ENCODE measurements at regions not wholly inside any gene's neighbourhood (a gene's known extent, or its start where the extent isn't known, plus 50 kb on each side); places are given as distances from the start of the nearest gene placed in this dataset.

- no peak overlapping the region for H3K27ac Mint-ChIP-seq
- TF ChIP-seq CTCF (IDR thresholded peaks at IDR 0.05), result no peak
- H3K4me3 Mint-ChIP-seq, result no peak overlapping the region
- H3K9me3 Mint-ChIP-seq, result no peaks in the 10 kb centered on the region
- H3K36me3 Mint-ChIP-seq (ENCODE audit: low read depth), result no peaks in the 10 kb centered on the region
- DNase-seq, result no peak
- H3K27me3 Mint-ChIP-seq (ENCODE audit: insufficient read depth), result peaks cover 16% of the 10 kb centered on the region
- no peaks in the 10 kb centered on the region for H3K4me1 Mint-ChIP-seq (ENCODE audit: low read depth)
Measured at GRCh38 chr4:25575611-25576010, 80.0 kb upstream of the SLC34A2 start.

- no peak for TF ChIP-seq CTCF (IDR thresholded peaks at IDR 0.05)
- Mint-ChIP-seq H3K4me1 (ENCODE audit: low read depth) (no peaks in the 10 kb centered on the region), H3K9me3 (no peaks in the 10 kb centered on the region), H3K4me3 (no peak overlapping the region), H3K27me3 (ENCODE audit: insufficient read depth) (peaks cover 24% of the 10 kb centered on the region), H3K27ac (no peak overlapping the region), H3K36me3 (ENCODE audit: low read depth) (no peaks in the 10 kb centered on the region)
- DNase-seq, result no peak
Measured at GRCh38 chr4:25578432-25578831, 77.2 kb upstream of the SLC34A2 start.

GRCh38 chr4:25580633-25581467, 74.8 kb upstream of the SLC34A2 start:
- no peak for DNase-seq
- H3K9me3 Mint-ChIP-seq, result no peaks in the 10 kb centered on the region
- no peak overlapping the region for H3K4me3 Mint-ChIP-seq
- peaks cover 24% of the 10 kb centered on the region for H3K27me3 Mint-ChIP-seq (ENCODE audit: insufficient read depth)
- H3K4me1 Mint-ChIP-seq (ENCODE audit: low read depth), result no peaks in the 10 kb centered on the region
- TF ChIP-seq CTCF (IDR thresholded peaks at IDR 0.05), result no peak
- no peak overlapping the region for H3K27ac Mint-ChIP-seq
- H3K36me3 Mint-ChIP-seq (ENCODE audit: low read depth), result no peaks in the 10 kb centered on the region

- no peak for TF ChIP-seq CTCF (IDR thresholded peaks at IDR 0.05)
- Mint-ChIP-seq H3K27me3 (ENCODE audit: insufficient read depth) (peaks cover 16% of the 10 kb centered on the region), H3K36me3 (ENCODE audit: low read depth) (no peaks in the 10 kb centered on the region), H3K4me1 (ENCODE audit: low read depth) (no peaks in the 10 kb centered on the region; the same call in 1 of the 2 replicates), H3K9me3 (no peaks in the 10 kb centered on the region), H3K27ac (no peak overlapping the region), H3K4me3 (no peak overlapping the region)
- DNase-seq, result no peak
Measured at GRCh38 chr4:25585901-25586523, 69.6 kb upstream of the SLC34A2 start.

GRCh38 chr4:25588206-25588605, 67.4 kb upstream of the SLC34A2 start:
- H3K4me1 Mint-ChIP-seq (ENCODE audit: low read depth), result no peaks in the 10 kb centered on the region; the same call in 1 of the 2 replicates
- no peak for TF ChIP-seq CTCF (IDR thresholded peaks at IDR 0.05)
- peaks cover 9% of the 10 kb centered on the region for H3K27me3 Mint-ChIP-seq (ENCODE audit: insufficient read depth)
- no peaks in the 10 kb centered on the region for H3K36me3 Mint-ChIP-seq (ENCODE audit: low read depth)
- H3K4me3 Mint-ChIP-seq, result no peak overlapping the region
- no peak overlapping the region for H3K27ac Mint-ChIP-seq
- no peaks in the 10 kb centered on the region for H3K9me3 Mint-ChIP-seq
- no peak for DNase-seq
